ENCODE measurements at regions not wholly inside any gene's neighbourhood (a gene's known extent, or its start where the extent isn't known, plus 50 kb on each side); places are given as distances from the start of the nearest gene placed in this dataset.

GRCh38 chr6:160930547-160931377 lies 60.8 kb upstream of the MAP3K4 start:
- peak; percentile 63 for DNase-seq (ENCODE audit: low read depth)
- H3K4me3 ChIP-seq (ENCODE audit: low read depth, low read length): no peak overlapping the region
- TF ChIP-seq CTCF (IDR thresholded peaks at IDR 0.05; ENCODE audit: low read depth, low read length) (peak; percentile 64), POLR2A (IDR thresholded peaks at IDR 0.05; ENCODE audit: extremely low read depth, insufficient read length) (no peak), MAX (IDR thresholded peaks at IDR 0.05; ENCODE audit: low read depth, low read length) (no peak)

- TF ChIP-seq CTCF (IDR thresholded peaks at IDR 0.05; ENCODE audit: low read depth, low read length) (no peak), MAX (IDR thresholded peaks at IDR 0.05; ENCODE audit: low read depth, low read length) (no peak), POLR2A (IDR thresholded peaks at IDR 0.05; ENCODE audit: extremely low read depth, insufficient read length) (no peak), MYC (IDR thresholded peaks at IDR 0.05; ENCODE audit: low read depth, low read length) (no peak)
- no peak overlapping the region for H3K4me3 ChIP-seq (ENCODE audit: low read depth, low read length)
- peak; percentile 20 for DNase-seq (ENCODE audit: low read depth)
Measured at GRCh38 chr6:160931378-160932310, 59.9 kb upstream of the MAP3K4 start.

GRCh38 chr6:160933256-160933655 lies 58.3 kb upstream of the MAP3K4 start:
- DNase-seq (ENCODE audit: low read depth): no peak
- no peak overlapping the region for H3K4me3 ChIP-seq (ENCODE audit: low read depth, low read length)
- TF ChIP-seq MYC (IDR thresholded peaks at IDR 0.05; ENCODE audit: low read depth, low read length) (no peak), CTCF (IDR thresholded peaks at IDR 0.05; ENCODE audit: low read depth, low read length) (no peak), MAX (IDR thresholded peaks at IDR 0.05; ENCODE audit: low read depth, low read length) (no peak), POLR2A (IDR thresholded peaks at IDR 0.05; ENCODE audit: extremely low read depth, insufficient read length) (no peak)

- TF ChIP-seq MAX (IDR thresholded peaks at IDR 0.05; ENCODE audit: low read depth, low read length) (no peak), CTCF (IDR thresholded peaks at IDR 0.05; ENCODE audit: low read depth, low read length) (no peak), MYC (IDR thresholded peaks at IDR 0.05; ENCODE audit: low read depth, low read length) (no peak), POLR2A (IDR thresholded peaks at IDR 0.05; ENCODE audit: extremely low read depth, insufficient read length) (no peak)
- DNase-seq (ENCODE audit: low read depth): no peak
Measured at GRCh38 chr6:160934157-160934556, 57.4 kb upstream of the MAP3K4 start.

GRCh38 chr6:160940197-160940596 lies 51.4 kb upstream of the MAP3K4 start:
- no peak for DNase-seq (ENCODE audit: low read depth)
- TF ChIP-seq POLR2A (IDR thresholded peaks at IDR 0.05; ENCODE audit: extremely low read depth, insufficient read length): no peak
- TF ChIP-seq MAX (IDR thresholded peaks at IDR 0.05; ENCODE audit: low read depth, low read length): no peak
- TF ChIP-seq MYC (IDR thresholded peaks at IDR 0.05; ENCODE audit: low read depth, low read length): no peak
- no peak for TF ChIP-seq CTCF (IDR thresholded peaks at IDR 0.05; ENCODE audit: low read depth, low read length)
- H3K4me3 ChIP-seq (ENCODE audit: low read depth, low read length): no peak overlapping the region

More at GRCh38 chr6:160934157-160934556, 57.4 kb upstream of the MAP3K4 start:
- H3K4me3 ChIP-seq (ENCODE audit: low read depth, low read length): no peak overlapping the region
